ENCODE measurements at regions not wholly inside any gene's neighbourhood (a gene's known extent, or its start where the extent isn't known, plus 50 kb on each side); places are given as distances from the start of the nearest gene placed in this dataset.

- DNase-seq = no peak
- Mint-ChIP-seq H3K36me3 (ENCODE audit: low read depth) (no peaks in the 10 kb centered on the region), H3K27ac (no peak overlapping the region), H3K4me1 (ENCODE audit: low read depth) (no peaks in the 10 kb centered on the region), H3K9me3 (no peaks in the 10 kb centered on the region), H3K4me3 (no peak overlapping the region), H3K27me3 (ENCODE audit: insufficient read depth) (peaks cover 6% of the 10 kb centered on the region)
- TF ChIP-seq, protein P1, sequence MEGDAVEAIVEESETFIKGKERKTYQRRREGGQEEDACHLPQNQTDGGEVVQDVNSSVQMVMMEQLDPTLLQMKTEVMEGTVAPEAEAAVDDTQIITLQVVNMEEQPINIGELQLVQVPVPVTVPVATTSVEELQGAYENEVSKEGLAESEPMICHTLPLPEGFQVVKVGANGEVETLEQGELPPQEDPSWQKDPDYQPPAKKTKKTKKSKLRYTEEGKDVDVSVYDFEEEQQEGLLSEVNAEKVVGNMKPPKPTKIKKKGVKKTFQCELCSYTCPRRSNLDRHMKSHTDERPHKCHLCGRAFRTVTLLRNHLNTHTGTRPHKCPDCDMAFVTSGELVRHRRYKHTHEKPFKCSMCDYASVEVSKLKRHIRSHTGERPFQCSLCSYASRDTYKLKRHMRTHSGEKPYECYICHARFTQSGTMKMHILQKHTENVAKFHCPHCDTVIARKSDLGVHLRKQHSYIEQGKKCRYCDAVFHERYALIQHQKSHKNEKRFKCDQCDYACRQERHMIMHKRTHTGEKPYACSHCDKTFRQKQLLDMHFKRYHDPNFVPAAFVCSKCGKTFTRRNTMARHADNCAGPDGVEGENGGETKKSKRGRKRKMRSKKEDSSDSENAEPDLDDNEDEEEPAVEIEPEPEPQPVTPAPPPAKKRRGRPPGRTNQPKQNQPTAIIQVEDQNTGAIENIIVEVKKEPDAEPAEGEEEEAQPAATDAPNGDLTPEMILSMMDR (IDR thresholded peaks at IDR 0.05) = no peak
Observed at GRCh38 chr4:112002248-112002661, 143.0 kb upstream of the FAM241A start.

DNA sequence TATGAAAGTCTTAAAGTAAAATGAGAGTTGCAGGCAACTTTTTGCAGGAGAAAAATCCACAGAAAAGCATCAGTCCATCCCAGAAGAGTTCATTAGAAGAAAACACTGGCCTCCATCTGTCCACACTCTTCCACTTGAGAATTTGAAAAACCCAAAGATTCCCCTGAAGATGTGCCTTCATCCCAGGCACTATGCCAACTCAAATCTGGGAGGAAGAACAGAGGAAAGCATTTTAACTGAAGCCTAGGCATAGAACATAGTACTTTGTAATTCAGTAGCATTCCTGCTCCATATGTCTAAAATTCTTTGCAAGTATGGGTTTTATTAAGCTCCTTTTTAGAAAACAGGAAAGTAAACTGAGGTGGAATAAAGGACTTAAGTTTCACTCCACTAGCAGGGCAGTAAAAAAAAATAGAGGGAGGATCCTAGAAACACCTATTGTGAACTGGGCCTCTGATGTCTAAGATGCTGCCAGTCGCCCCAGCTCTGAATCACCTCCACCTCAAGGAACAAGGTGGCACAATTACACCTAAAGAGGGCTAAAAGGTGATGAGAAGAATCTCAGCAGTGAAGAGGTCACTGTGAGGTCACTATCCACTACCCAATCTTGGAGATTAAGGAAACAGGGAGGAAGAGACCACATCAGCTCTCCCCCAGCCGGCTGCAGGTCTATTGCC is 141.9 kb upstream of the FAM241A start:
- H3K36me3 Mint-ChIP-seq (ENCODE audit: low read depth) = no peaks in the 10 kb centered on the region
- TF ChIP-seq, protein P1 (IDR thresholded peaks at IDR 0.05) = no peak
- no peaks in the 10 kb centered on the region for H3K9me3 Mint-ChIP-seq
- H3K27ac Mint-ChIP-seq = no peak overlapping the region
- no peak overlapping the region for H3K4me3 Mint-ChIP-seq
- peaks cover 6% of the 10 kb centered on the region for H3K27me3 Mint-ChIP-seq (ENCODE audit: insufficient read depth)
- DNase-seq = no peak
- H3K4me1 Mint-ChIP-seq (ENCODE audit: low read depth) = no peaks in the 10 kb centered on the region

DNA sequence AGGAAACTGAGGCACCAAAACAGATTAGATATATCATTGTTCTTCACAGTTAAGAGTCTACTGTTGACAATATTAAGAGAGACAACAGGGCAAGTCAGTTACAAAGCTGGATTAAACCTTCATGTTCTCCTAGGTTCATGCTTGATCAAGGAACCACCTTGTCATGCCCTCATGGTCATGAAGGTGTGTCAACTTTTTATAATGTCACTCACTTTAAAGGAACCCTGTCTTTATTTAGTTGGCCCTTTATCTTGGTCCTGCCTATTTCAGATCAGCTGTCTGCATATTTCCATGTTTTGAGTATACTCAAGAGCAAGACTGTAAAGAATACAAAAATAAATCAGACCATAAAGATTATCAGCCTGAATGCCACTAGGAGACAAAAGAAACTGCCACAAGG is 140.2 kb upstream of the FAM241A start:
- Mint-ChIP-seq H3K27ac (no peak overlapping the region), H3K9me3 (no peaks in the 10 kb centered on the region), H3K27me3 (ENCODE audit: insufficient read depth) (peaks cover 6% of the 10 kb centered on the region; the same call in 1 of the 2 replicates), H3K4me3 (no peak overlapping the region), H3K4me1 (ENCODE audit: low read depth) (no peaks in the 10 kb centered on the region), H3K36me3 (ENCODE audit: low read depth) (no peaks in the 10 kb centered on the region)
- no peak for DNase-seq
- TF ChIP-seq, protein P1 (IDR thresholded peaks at IDR 0.05) = no peak

DNA sequence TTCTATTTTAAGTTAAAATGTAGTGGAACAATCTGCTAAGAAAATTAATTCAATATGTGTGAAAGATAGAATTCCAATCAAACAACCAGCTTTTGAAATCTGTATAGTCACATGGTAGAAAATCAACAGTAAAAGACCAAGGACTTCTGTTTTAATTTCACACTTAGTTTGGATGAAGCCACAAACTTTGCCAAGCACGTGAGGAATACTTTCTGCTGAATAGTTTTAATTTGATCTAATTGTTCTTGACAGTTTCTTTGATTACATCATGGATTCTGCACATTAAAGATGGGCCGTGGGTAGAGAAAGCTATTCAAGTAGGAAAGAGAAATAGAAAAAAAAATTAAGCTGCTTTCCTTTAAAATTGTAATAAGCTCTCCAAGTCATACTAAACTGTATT is 137.9 kb upstream of the FAM241A start:
- Mint-ChIP-seq H3K4me3 (no peak overlapping the region), H3K27me3 (ENCODE audit: insufficient read depth) (peaks cover 6% of the 10 kb centered on the region), H3K36me3 (ENCODE audit: low read depth) (no peaks in the 10 kb centered on the region), H3K4me1 (ENCODE audit: low read depth) (no peaks in the 10 kb centered on the region), H3K27ac (no peak overlapping the region), H3K9me3 (no peaks in the 10 kb centered on the region)
- TF ChIP-seq, protein P1 (IDR thresholded peaks at IDR 0.05) = no peak
- DNase-seq = no peak

- Mint-ChIP-seq H3K36me3 (ENCODE audit: low read depth) (no peaks in the 10 kb centered on the region), H3K4me3 (no peak overlapping the region), H3K27me3 (ENCODE audit: insufficient read depth) (peaks cover 9% of the 10 kb centered on the region), H3K9me3 (no peaks in the 10 kb centered on the region), H3K27ac (no peak overlapping the region), H3K4me1 (ENCODE audit: low read depth) (no peaks in the 10 kb centered on the region)
- TF ChIP-seq, protein P1 (IDR thresholded peaks at IDR 0.05) = no peak
- no peak for DNase-seq
Observed at GRCh38 chr4:112015960-112016359, 129.3 kb upstream of the FAM241A start.
